Lower lobe of right lung (tissue), 2 donors: ENCODE measurements at regions not wholly inside any gene's neighbourhood (a gene's known extent, or its start where the extent isn't known, plus 50 kb on each side); places are given as distances from the start of the nearest gene placed in this dataset.

Source experiments
- ATAC-seq, 2 donors: fragments of 200-7000 bp; cut with Tn5 transposase; one replicate each; pipeline ENCODE4 v1.9.1; 2020 to 2022; ENCODE audit warnings: mild to moderate bottlenecking in 2 of 2, moderate library complexity in 2 of 2
- DNase-seq: peaks from one replicate; pipeline ENCODE4 v3.0.0-alpha.2; 2020
- H3K27ac ChIP-seq: fragments of 200-600 bp; one replicate; pipeline ENCODE4 v1.8.0; 2022
- H3K27me3 ChIP-seq: fragments of 200-600 bp; one replicate; pipeline ENCODE4 v1.8.0; 2022; ENCODE audit warnings: low read depth
- H3K36me3 ChIP-seq: fragments of 200-600 bp; one replicate; pipeline ENCODE4 v1.8.0; 2022; ENCODE audit warnings: mild to moderate bottlenecking
- H3K4me1 ChIP-seq: fragments of 200-600 bp; one replicate; pipeline ENCODE4 v1.8.0; 2022
- H3K4me3 ChIP-seq: fragments of 200-600 bp; one replicate; pipeline ENCODE4 v1.8.0; 2022; ENCODE audit warnings: mild to moderate bottlenecking
- H3K9me3 ChIP-seq: fragments of 200-600 bp; one replicate; pipeline ENCODE4 v1.8.0; 2022
- intact Hi-C: fragments of 100-400 bp; cut with DNase I; formaldehyde crosslinking; loops from one replicate; pipeline ENCODE4 v1.11.0; 2022
- TF ChIP-seq, protein P1 (sequence below): fragments of 200-600 bp; IDR thresholded peaks from one replicate; pipeline ENCODE4 v1.8.0; 2022; ENCODE audit warnings: antibody characterized with exemption, mild to moderate bottlenecking
- donor health status: DM: no; HTN: yes; CAD: no; lungs with severe emphysema.

DNA sequence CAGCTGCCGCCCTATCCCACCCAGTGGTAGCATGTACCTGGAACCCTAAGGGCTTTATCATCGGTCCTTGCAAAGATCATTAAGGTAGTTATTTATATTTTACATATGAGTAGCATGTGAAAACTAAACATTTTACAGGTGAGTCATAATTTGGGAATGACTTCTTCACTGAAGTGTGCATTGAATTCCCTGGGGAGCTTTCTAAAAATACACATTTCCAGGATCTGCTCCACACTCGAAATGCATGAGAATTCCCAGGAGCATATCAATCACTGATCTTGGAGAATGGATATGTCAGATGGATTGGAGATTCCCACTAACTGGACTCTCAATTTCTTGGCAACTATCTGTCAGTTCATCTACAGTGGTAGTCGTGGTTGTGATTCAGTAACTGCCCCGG, 717.5 kb downstream of the IRX1 start:
- no peaks in the 10 kb centered on the region for H3K36me3 ChIP-seq
- intact Hi-C loops = no loop called here
- H3K4me3 ChIP-seq = no peak overlapping the region
- H3K9me3 ChIP-seq = no peaks in the 10 kb centered on the region
- no peak for DNase-seq
- H3K27me3 ChIP-seq = no peaks in the 10 kb centered on the region
- ATAC-seq = no peak
- TF ChIP-seq, protein P1, sequence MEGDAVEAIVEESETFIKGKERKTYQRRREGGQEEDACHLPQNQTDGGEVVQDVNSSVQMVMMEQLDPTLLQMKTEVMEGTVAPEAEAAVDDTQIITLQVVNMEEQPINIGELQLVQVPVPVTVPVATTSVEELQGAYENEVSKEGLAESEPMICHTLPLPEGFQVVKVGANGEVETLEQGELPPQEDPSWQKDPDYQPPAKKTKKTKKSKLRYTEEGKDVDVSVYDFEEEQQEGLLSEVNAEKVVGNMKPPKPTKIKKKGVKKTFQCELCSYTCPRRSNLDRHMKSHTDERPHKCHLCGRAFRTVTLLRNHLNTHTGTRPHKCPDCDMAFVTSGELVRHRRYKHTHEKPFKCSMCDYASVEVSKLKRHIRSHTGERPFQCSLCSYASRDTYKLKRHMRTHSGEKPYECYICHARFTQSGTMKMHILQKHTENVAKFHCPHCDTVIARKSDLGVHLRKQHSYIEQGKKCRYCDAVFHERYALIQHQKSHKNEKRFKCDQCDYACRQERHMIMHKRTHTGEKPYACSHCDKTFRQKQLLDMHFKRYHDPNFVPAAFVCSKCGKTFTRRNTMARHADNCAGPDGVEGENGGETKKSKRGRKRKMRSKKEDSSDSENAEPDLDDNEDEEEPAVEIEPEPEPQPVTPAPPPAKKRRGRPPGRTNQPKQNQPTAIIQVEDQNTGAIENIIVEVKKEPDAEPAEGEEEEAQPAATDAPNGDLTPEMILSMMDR = no peak
- H3K27ac ChIP-seq = no peak overlapping the region
- no peaks in the 10 kb centered on the region for H3K4me1 ChIP-seq

DNA sequence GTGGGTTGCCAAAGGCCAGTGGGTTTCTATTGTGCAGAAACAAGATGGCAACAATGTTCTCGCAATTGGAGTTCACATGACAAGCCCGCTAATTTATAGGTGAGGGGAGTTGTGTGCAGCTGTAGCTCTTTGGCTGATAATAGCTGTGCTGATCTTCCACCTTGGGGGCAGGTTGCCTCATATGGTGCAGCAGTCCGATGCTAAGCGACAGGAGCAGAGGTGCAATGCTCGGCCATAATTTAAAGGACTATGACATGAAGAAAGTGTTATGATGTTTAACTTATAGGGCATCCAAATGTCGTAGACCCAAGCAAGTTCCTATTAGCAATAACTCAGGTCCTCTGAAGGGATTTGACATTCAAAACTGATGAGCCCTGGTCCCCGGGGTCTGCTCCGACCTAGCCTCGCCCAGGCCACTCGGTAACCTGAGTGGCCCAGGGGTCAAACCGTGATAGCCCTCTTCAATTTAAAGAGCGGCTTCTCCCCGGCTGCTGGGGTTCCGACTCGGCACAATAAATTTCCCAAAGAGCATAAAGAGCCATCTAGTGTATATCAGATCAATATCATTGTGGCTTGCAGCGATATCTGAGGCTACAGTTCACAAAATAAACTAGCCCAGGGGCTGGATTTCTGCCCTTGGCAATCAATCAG, 724.0 kb downstream of the IRX1 start:
- intact Hi-C loops = no loop called here
- H3K27me3 ChIP-seq = no peaks in the 10 kb centered on the region
- no peaks in the 10 kb centered on the region for H3K4me1 ChIP-seq
- TF ChIP-seq, protein P1 = no peak
- H3K4me3 ChIP-seq = no peak overlapping the region
- no peak overlapping the region for H3K27ac ChIP-seq
- no peaks in the 10 kb centered on the region for H3K36me3 ChIP-seq
- H3K9me3 ChIP-seq = no peaks in the 10 kb centered on the region
- no peak for DNase-seq
- ATAC-seq = no peak

DNA sequence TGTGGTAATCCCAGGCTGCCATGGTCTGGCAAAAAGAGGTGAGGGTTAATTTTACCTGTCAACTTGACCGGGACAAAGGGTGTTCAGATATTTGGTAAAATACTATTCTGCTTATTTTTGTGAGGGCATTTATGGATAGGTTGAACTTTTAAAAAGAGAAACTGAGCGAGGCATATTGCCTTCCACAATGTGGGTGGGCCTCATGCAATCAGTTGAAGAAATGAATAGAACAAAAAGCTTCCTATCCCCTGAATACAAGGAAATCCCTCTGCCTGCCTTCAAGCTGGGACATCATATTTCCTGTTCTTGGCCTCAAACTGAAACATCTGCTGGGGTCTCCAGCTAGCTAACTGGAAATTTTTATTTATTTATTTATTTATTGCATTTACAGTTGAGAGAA, 734.7 kb downstream of the IRX1 start:
- no peaks in the 10 kb centered on the region for H3K9me3 ChIP-seq
- no peak for ATAC-seq
- intact Hi-C loops = no loop called here
- H3K27ac ChIP-seq = no peak overlapping the region
- no peaks in the 10 kb centered on the region for H3K4me1 ChIP-seq
- H3K4me3 ChIP-seq = no peak overlapping the region
- no peaks in the 10 kb centered on the region for H3K36me3 ChIP-seq
- no peak for DNase-seq
- no peaks in the 10 kb centered on the region for H3K27me3 ChIP-seq
- TF ChIP-seq, protein P1 = no peak

DNA sequence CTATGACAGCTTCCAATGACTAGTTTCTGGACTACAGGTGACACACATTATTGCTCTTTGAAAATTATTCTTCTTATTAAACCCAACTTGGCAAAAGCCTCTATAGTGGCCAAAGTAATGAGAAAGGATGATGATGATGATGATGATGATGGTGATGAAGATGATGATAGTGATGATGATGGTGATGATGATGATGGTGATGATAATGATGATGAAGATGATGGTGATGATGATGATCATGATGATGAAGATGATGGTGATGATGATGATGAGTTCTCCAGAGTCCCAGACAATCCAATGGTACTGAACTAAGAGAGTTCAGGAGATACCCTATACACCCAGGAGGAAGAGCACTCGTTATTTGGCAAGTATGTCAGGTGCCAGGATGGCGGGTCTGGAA, 739.4 kb downstream of the IRX1 start:
- no peak for ATAC-seq
- TF ChIP-seq, protein P1 = no peak

DNA sequence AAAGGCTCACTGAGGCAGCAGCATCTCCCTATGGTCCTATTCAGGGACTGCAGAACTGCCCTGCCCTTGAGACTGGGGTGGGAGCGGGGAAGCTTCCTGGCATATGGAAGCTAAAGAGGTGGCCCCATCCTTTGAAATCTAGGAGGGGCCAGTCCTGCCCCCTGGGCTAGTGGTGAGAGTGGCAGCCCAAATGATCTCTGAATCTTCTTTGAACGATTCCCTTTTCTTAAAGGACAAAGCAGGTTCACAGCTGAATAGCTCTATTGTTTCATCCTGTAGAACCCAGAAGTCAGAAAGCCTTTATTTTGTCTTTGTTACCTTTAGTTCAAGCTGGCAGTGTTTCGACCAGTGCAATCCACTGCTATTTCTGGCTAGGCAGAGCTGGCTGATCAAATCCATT, 741.9 kb downstream of the IRX1 start:
- no peak overlapping the region for H3K27ac ChIP-seq
- intact Hi-C loops = no loop called here

More for the DNA sequence above, 739.4 kb downstream of the IRX1 start:
- intact Hi-C loops = no loop called here
- Histone ChIP-seq H3K36me3 (no peaks in the 10 kb centered on the region), H3K4me3 (no peak overlapping the region), H3K4me1 (no peaks in the 10 kb centered on the region), H3K27me3 (no peaks in the 10 kb centered on the region), H3K27ac (no peak overlapping the region), H3K9me3 (no peaks in the 10 kb centered on the region)
- DNase-seq = no peak

More for the DNA sequence above, 741.9 kb downstream of the IRX1 start:
- Histone ChIP-seq H3K36me3 (no peaks in the 10 kb centered on the region), H3K4me3 (no peak overlapping the region), H3K9me3 (no peaks in the 10 kb centered on the region), H3K27me3 (no peaks in the 10 kb centered on the region), H3K4me1 (no peaks in the 10 kb centered on the region)
- TF ChIP-seq, protein P1 = no peak
- ATAC-seq = no peak
- DNase-seq = no peak
